BE2C (cell line): ENCODE measurements at regions not wholly inside any gene's neighbourhood (a gene's known extent, or its start where the extent isn't known, plus 50 kb on each side); places are given as distances from the start of the nearest gene placed in this dataset.

Experiments
- DNase-seq: peaks from one replicate; pipeline ENCODE4 v3.0.0-alpha.2; 2020
- H3K27me3 ChIP-seq: fragments of 250-450 bp; sonication (Bioruptor Pico); 2 replicates; pipeline ENCODE4 v1.5.1; 2020; ENCODE audit warnings: mild to moderate bottlenecking
- H3K36me3 ChIP-seq: fragments of 250-450 bp; sonication (Bioruptor Pico); 2 replicates; pipeline ENCODE4 v1.5.1; 2020; ENCODE audit warnings: mild to moderate bottlenecking
- H3K4me1 ChIP-seq: fragments of 250-450 bp; sonication (Bioruptor Pico); 2 replicates; pipeline ENCODE4 v1.5.1; 2020
- H3K4me3 ChIP-seq: 2 replicates; pipeline ENCODE4 v1.5.1; 2011; ENCODE audit warnings: low read depth, low read length
- H3K9me3 ChIP-seq: fragments of 250-450 bp; sonication (Bioruptor Pico); 2 replicates; pipeline ENCODE4 v1.5.1; 2020
- CTCF ChIP-seq: IDR thresholded peaks from 2 replicates; pipeline ENCODE4 v1.5.1; 2012; ENCODE audit warnings: mild to moderate bottlenecking, low read depth, low read length

GRCh38 chr2:217693363-217693762 is 309.4 kb downstream of the TNS1 start:
- DNase-seq = no peak
- no peaks in the 10 kb centered on the region for H3K27me3 ChIP-seq
- H3K36me3 ChIP-seq = no peaks in the 10 kb centered on the region
- no peaks in the 10 kb centered on the region; the same call in 1 of the 2 replicates for H3K9me3 ChIP-seq
- no peak overlapping the region for H3K4me3 ChIP-seq
- peaks cover 8% of the 10 kb centered on the region for H3K4me1 ChIP-seq
- no peak for TF ChIP-seq CTCF

GRCh38 chr2:217691920-217692666 is 310.7 kb downstream of the TNS1 start:
- peaks cover 8% of the 10 kb centered on the region for H3K4me1 ChIP-seq
- no peak for DNase-seq
- no peak overlapping the region for H3K4me3 ChIP-seq
- no peaks in the 10 kb centered on the region; the same call in 1 of the 2 replicates for H3K9me3 ChIP-seq
- TF ChIP-seq CTCF = no peak
- H3K27me3 ChIP-seq = no peaks in the 10 kb centered on the region
- H3K36me3 ChIP-seq = no peaks in the 10 kb centered on the region

GRCh38 chr2:217691516-217691915 is 311.3 kb downstream of the TNS1 start:
- no peak for TF ChIP-seq CTCF
- H3K4me1 ChIP-seq = peaks cover 8% of the 10 kb centered on the region
- DNase-seq = no peak
- H3K4me3 ChIP-seq = no peak overlapping the region
- H3K9me3 ChIP-seq = no peaks in the 10 kb centered on the region; the same call in 1 of the 2 replicates
- no peaks in the 10 kb centered on the region for H3K27me3 ChIP-seq
- no peaks in the 10 kb centered on the region for H3K36me3 ChIP-seq

GRCh38 chr2:217689053-217689452 is 313.7 kb downstream of the TNS1 start:
- Histone ChIP-seq H3K36me3 (no peaks in the 10 kb centered on the region), H3K4me1 (peaks cover 15% of the 10 kb centered on the region), H3K27me3 (no peaks in the 10 kb centered on the region), H3K4me3 (no peak overlapping the region), H3K9me3 (no peaks in the 10 kb centered on the region)
- no peak for DNase-seq
- TF ChIP-seq CTCF = no peak

- no peak for TF ChIP-seq CTCF
- Histone ChIP-seq H3K4me3 (no peak overlapping the region), H3K36me3 (no peaks in the 10 kb centered on the region), H3K27me3 (no peaks in the 10 kb centered on the region), H3K4me1 (peaks cover 15% of the 10 kb centered on the region), H3K9me3 (no peaks in the 10 kb centered on the region)
- no peak for DNase-seq
Observed at GRCh38 chr2:217688494-217688893, 314.3 kb downstream of the TNS1 start.

GRCh38 chr2:217687771-217688170 is 315.0 kb downstream of the TNS1 start:
- Histone ChIP-seq H3K9me3 (no peaks in the 10 kb centered on the region), H3K4me3 (no peak overlapping the region), H3K4me1 (peaks cover 15% of the 10 kb centered on the region), H3K36me3 (no peaks in the 10 kb centered on the region), H3K27me3 (no peaks in the 10 kb centered on the region)
- no peak for DNase-seq
- TF ChIP-seq CTCF = no peak
